Gastroesophageal sphincter (tissue), 4 donors: ENCODE measurements at regions not wholly inside any gene's neighbourhood (a gene's known extent, or its start where the extent isn't known, plus 50 kb on each side); places are given as distances from the start of the nearest gene placed in this dataset.

Experiments
- ATAC-seq: fragments of 150-250 bp; one replicate; pipeline ENCODE4 v1.9.1; 2016; ENCODE audit warnings: mild to moderate bottlenecking, moderate library complexity
- H3K27ac ChIP-seq, 4 donors: fragments of 200-600 bp; sonication (generic) in 3 of 4; 1 replicate in 3 of 4; 2 replicates in 1 of 4; pipeline ENCODE4 v1.5.1; 2016 to 2019
- H3K27me3 ChIP-seq: fragments of 200-600 bp; sonication (generic); one replicate; pipeline ENCODE4 v1.5.1; 2019
- H3K36me3 ChIP-seq, 2 donors: fragments of 200-600 bp; sonication (generic); one replicate each; pipeline ENCODE4 v1.5.1; 2019; ENCODE audit warnings: control low read depth in 1 of 2
- H3K4me1 ChIP-seq, 3 donors: fragments of 200-600 bp; sonication (generic); 1 replicate in 2 of 3; 2 replicates in 1 of 3; pipeline ENCODE4 v1.5.1; 2016 to 2019; ENCODE audit warnings: control low read depth in 2 of 3
- H3K4me3 ChIP-seq, 2 donors: fragments of 200-600 bp; sonication (generic); one replicate each; pipeline ENCODE4 v1.5.1; 2019; ENCODE audit warnings: mild to moderate bottlenecking in 1 of 2, moderate library complexity in 1 of 2
- H3K9me3 ChIP-seq, 3 donors: fragments of 200-600 bp; sonication (generic); one replicate each; pipeline ENCODE4 v1.5.1; 2017 to 2019; ENCODE audit warnings: control low read depth in 2 of 3
- EP300 ChIP-seq: sonication (generic); formaldehyde crosslinking; IDR thresholded peaks from one replicate; pipeline ENCODE4 v1.6.1; 2017; ENCODE audit warnings: antibody characterized with exemption, mild to moderate bottlenecking
- POLR2A ChIP-seq, 2 donors: fragments of 450-650 bp; IDR thresholded peaks; one replicate each; pipeline ENCODE4 v1.6.1; 2017; ENCODE audit warnings: antibody characterized with exemption in 2 of 2, mild to moderate bottlenecking in 2 of 2, moderate library complexity in 1 of 2
- POLR2AphosphoS5 ChIP-seq: sonication (generic); formaldehyde crosslinking; IDR thresholded peaks from one replicate; pipeline ENCODE4 v1.6.1; 2017; ENCODE audit warnings: antibody characterized with exemption
- WGBS, 2 donors: methylation state at CpG; one replicate each; pipeline ENCODE4 v1.1.5; 2018; ENCODE audit warnings: low coverage in 1 of 2; 5-methylcytosine and 5-hydroxymethylcytosine counted together
- TF ChIP-seq, protein P1 (sequence below), 4 experiments: fragments of 200-600 bp in 2 of 4; fragments of 450-650 bp in 2 of 4; sonication (generic) in 1 of 4; IDR thresholded peaks; one replicate each; pipeline ENCODE4 v1.5.1; 2017 to 2019; ENCODE audit warnings: antibody characterized with exemption in 4 of 4, mild to moderate bottlenecking in 2 of 4, moderate library complexity in 2 of 4

DNA sequence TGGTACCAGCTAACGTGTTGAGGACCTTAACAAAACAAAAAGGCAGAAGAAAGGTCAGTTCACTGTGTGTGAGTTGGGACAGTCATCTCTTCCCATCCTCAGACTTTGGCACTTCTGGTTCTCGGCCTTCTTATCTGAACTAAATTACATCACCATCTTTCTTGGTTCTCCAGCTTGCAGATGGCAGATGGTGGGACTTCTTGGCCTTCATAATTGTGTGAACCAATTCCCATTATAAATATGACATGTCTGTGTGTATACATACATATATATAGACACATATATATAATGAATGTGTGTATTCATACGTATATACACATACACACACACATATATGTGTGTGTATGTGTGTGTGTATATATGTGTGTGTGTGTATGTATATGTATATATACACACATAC is 301.2 kb upstream of the TRIB2 start:
- ATAC-seq: no peak
- no peaks in the 10 kb centered on the region for H3K27me3 ChIP-seq
- no peak for TF ChIP-seq POLR2A (IDR thresholded peaks at IDR 0.05)
- TF ChIP-seq, protein P1, sequence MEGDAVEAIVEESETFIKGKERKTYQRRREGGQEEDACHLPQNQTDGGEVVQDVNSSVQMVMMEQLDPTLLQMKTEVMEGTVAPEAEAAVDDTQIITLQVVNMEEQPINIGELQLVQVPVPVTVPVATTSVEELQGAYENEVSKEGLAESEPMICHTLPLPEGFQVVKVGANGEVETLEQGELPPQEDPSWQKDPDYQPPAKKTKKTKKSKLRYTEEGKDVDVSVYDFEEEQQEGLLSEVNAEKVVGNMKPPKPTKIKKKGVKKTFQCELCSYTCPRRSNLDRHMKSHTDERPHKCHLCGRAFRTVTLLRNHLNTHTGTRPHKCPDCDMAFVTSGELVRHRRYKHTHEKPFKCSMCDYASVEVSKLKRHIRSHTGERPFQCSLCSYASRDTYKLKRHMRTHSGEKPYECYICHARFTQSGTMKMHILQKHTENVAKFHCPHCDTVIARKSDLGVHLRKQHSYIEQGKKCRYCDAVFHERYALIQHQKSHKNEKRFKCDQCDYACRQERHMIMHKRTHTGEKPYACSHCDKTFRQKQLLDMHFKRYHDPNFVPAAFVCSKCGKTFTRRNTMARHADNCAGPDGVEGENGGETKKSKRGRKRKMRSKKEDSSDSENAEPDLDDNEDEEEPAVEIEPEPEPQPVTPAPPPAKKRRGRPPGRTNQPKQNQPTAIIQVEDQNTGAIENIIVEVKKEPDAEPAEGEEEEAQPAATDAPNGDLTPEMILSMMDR (IDR thresholded peaks at IDR 0.05): no peak
- TF ChIP-seq POLR2AphosphoS5: no peak
- TF ChIP-seq EP300: no peak
- no peaks in the 10 kb centered on the region for H3K36me3 ChIP-seq
- H3K9me3 ChIP-seq: peaks cover 0 to 10% (median 0%) of the 10 kb centered on the region in 3 donors
- 90 to 93% methylated on average over 3 of the region's 3 CpGs for WGBS, 2 donors
- no peaks in the 10 kb centered on the region for H3K4me1 ChIP-seq
- no peak overlapping the region for H3K27ac ChIP-seq
- H3K4me3 ChIP-seq: no peak overlapping the region

DNA sequence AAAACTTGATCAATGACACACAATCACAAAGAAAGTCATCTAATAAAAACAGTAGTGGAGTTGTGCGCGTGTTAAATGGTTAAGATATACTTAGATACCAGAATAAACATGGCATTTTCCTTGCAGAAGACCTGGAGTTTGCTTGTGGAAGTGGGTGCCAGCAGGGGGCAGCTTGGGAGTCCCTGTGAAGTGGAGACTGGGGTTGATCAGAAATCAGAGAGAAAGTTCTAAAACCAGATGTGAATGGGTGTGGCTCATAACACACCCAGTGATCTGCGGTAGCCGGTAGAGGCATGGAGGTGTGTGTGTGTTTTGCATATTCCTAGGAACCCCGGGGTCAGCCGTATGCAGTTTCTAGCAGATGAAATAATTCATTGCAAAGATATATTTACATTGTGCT is 300.1 kb upstream of the TRIB2 start:
- 55 to 63% methylated on average over 6 of the region's 6 CpGs for WGBS, 2 donors
- no peak for ATAC-seq

DNA sequence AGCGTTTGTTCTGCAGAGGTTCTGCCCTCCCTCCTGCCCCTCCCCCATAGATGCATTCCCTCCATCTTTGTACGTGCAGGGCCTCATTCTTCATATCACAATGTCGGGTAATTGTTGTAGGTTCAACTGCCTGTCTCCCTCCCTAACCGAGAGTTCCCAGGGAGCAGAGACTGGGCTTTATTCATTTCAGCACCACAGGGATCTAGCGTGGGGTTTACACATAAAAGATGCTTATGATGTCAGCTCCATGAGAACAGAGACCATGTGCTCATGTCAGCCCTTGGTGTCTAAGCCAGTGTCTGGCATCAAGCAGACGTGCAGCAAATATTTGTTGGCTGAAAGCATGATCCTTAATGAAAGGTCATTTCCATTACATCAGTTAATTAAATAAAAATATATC is 298.9 kb upstream of the TRIB2 start:
- no peaks in the 10 kb centered on the region for H3K27me3 ChIP-seq
- no peak for ATAC-seq
- H3K4me3 ChIP-seq: no peak overlapping the region
- H3K36me3 ChIP-seq: no peaks in the 10 kb centered on the region
- H3K4me1 ChIP-seq: no peaks in the 10 kb centered on the region
- H3K9me3 ChIP-seq: no peaks in the 10 kb centered on the region
- WGBS, 2 donors: 50 to 58% methylated on average over 5 to 6 of the region's 6 CpGs
- no peak overlapping the region for H3K27ac ChIP-seq
- TF ChIP-seq POLR2A (IDR thresholded peaks at IDR 0.05) (no peak), POLR2AphosphoS5 (no peak)

More for the DNA sequence above, 300.1 kb upstream of the TRIB2 start:
- Histone ChIP-seq H3K4me1 (no peaks in the 10 kb centered on the region), H3K27ac (no peak overlapping the region), H3K27me3 (no peaks in the 10 kb centered on the region), H3K36me3 (no peaks in the 10 kb centered on the region), H3K9me3 (peaks cover 0 to 3% (median 0%) of the 10 kb centered on the region in 3 donors), H3K4me3 (no peak overlapping the region)
- TF ChIP-seq POLR2A (IDR thresholded peaks at IDR 0.05) (no peak), POLR2AphosphoS5 (no peak), EP300 (no peak)
- TF ChIP-seq, protein P1 (IDR thresholded peaks at IDR 0.05): peak; percentile 16 to 59 (median 34)

DNA sequence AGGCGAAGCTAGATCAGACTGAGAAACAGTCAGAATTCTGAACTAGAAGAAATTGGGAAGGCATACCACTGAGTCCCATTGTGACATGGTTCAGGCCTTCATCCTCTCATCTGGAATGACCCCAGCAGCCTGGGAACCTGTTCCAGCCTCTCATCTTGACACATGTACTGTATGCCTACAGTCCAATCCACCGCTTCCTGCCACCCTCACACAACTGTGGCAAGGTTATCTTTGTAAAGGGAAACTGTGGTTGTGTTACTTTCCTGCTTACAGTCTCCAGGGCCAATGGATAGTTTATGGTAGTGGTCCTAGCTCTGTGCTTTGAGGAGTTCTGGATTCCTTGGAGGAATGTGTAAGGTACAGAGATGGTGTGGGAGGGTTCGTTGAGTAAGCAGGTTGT is 296.9 kb upstream of the TRIB2 start:
- peaks cover 0 to 3% (median 0%) of the 10 kb centered on the region in 3 donors for H3K4me1 ChIP-seq
- WGBS, 2 donors: 90 to 98% methylated on average over 2 to 3 of the region's 3 CpGs
- H3K27me3 ChIP-seq: no peaks in the 10 kb centered on the region
- no peak for TF ChIP-seq POLR2A (IDR thresholded peaks at IDR 0.05)
- no peak for TF ChIP-seq POLR2AphosphoS5
- TF ChIP-seq, protein P1 (IDR thresholded peaks at IDR 0.05): no peak
- no peak for TF ChIP-seq EP300
- no peak for ATAC-seq
- H3K36me3 ChIP-seq: no peaks in the 10 kb centered on the region
- no peak overlapping the region for H3K27ac ChIP-seq
- no peak overlapping the region for H3K4me3 ChIP-seq
- H3K9me3 ChIP-seq: no peaks in the 10 kb centered on the region

GRCh38 chr2:12421046-12421445 is 295.7 kb upstream of the TRIB2 start:
- Histone ChIP-seq H3K9me3 (no peaks in the 10 kb centered on the region), H3K27ac (no peak overlapping the region), H3K27me3 (no peaks in the 10 kb centered on the region), H3K36me3 (no peaks in the 10 kb centered on the region), H3K4me1 (peaks cover 0 to 7% (median 0%) of the 10 kb centered on the region in 3 donors), H3K4me3 (no peak overlapping the region)
- ATAC-seq: no peak
- 50% methylated on average over 3 of the region's 3 CpGs for WGBS, 2 donors
- TF ChIP-seq, protein P1 (IDR thresholded peaks at IDR 0.05): no peak
- no peak for TF ChIP-seq POLR2AphosphoS5
- no peak for TF ChIP-seq EP300
- no peak for TF ChIP-seq POLR2A (IDR thresholded peaks at IDR 0.05)
